Tibial artery (tissue), 4 donors: ENCODE measurements at regions not wholly inside any gene's neighbourhood (a gene's known extent, or its start where the extent isn't known, plus 50 kb on each side); places are given as distances from the start of the nearest gene placed in this dataset.

ENCODE experiments used
- DNase-seq, 2 donors: peaks; one replicate each; pipeline ENCODE4 v3.0.0-alpha.2; 2019
- H3K27ac ChIP-seq, 2 donors: fragments of 200-600 bp; sonication (generic) in 1 of 2; 1 replicate in 1 of 2; 2 replicates in 1 of 2; pipeline ENCODE4 v1.5.1; 2018 to 2019; ENCODE audit warnings: mild to moderate bottlenecking in 1 of 2
- H3K27me3 ChIP-seq, 2 donors: fragments of 200-600 bp; sonication (generic) in 1 of 2; one replicate each; pipeline versions ENCODE4 v1.5.1 to v1.6.0; 2016 to 2019
- H3K36me3 ChIP-seq, 3 donors: fragments of 200-600 bp; sonication (generic) in 2 of 3; one replicate each; pipeline ENCODE4 v1.5.1; 2016 to 2019; ENCODE audit warnings: mild to moderate bottlenecking in 2 of 3
- H3K4me1 ChIP-seq, 4 donors: fragments of 200-600 bp; sonication (generic) in 2 of 4; 1 replicate in 3 of 4; 2 replicates in 1 of 4; pipeline ENCODE4 v1.5.1; 2016 to 2019
- H3K4me3 ChIP-seq, 2 donors: fragments of 200-600 bp; sonication (generic) in 1 of 2; 1 replicate in 1 of 2; 2 replicates in 1 of 2; pipeline ENCODE4 v1.5.1; 2018 to 2019; ENCODE audit warnings: mild to moderate bottlenecking in 2 of 2
- H3K9me3 ChIP-seq, 3 donors: fragments of 200-600 bp; sonication (generic) in 1 of 3; one replicate each; pipeline ENCODE4 v1.5.1; 2016 to 2019
- intact Hi-C: fragments of 100-400 bp; cut with DNase I; formaldehyde crosslinking; loops from one replicate; pipeline ENCODE4 v1.15.0; 2023; ENCODE audit warnings: low total_unique reads
- TF ChIP-seq, protein P1 (sequence below), 2 experiments: fragments of 200-600 bp in 1 of 2; fragments of 450-650 bp in 1 of 2; IDR thresholded peaks; one replicate each; pipeline ENCODE4 v1.5.1; 2017 to 2019; ENCODE audit warnings: antibody characterized with exemption in 2 of 2, mild to moderate bottlenecking in 1 of 2, moderate library complexity in 1 of 2

DNA sequence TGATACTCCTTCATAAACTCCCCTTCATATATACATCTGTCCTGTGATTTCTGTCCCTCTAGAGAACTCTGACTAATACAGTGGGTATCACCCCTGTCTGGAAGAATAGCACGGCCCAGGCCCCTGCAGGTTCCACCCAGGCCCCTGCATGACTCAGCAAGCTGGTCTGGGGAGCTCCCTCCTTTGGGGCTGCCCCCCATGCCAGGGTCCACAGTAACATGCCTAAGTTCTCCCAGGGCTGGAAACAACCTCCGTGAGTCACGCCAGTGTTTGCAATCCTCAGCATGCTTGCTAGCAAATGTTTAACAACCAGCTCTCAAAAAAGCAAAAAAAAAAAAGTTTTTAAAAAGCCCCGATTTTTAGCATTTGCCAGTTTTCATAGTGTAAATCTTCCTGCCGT, 134.3 kb upstream of the CDH4 start:
- intact Hi-C loops, result no loop called here
- Histone ChIP-seq H3K4me1 (no peaks in the 10 kb centered on the region), H3K27ac (no peak overlapping the region), H3K27me3 (peaks cover 0 to 2% of the 10 kb centered on the region in 2 donors), H3K36me3 (no peaks in the 10 kb centered on the region), H3K4me3 (no peak overlapping the region), H3K9me3 (no peaks in the 10 kb centered on the region)
- TF ChIP-seq, protein P1, sequence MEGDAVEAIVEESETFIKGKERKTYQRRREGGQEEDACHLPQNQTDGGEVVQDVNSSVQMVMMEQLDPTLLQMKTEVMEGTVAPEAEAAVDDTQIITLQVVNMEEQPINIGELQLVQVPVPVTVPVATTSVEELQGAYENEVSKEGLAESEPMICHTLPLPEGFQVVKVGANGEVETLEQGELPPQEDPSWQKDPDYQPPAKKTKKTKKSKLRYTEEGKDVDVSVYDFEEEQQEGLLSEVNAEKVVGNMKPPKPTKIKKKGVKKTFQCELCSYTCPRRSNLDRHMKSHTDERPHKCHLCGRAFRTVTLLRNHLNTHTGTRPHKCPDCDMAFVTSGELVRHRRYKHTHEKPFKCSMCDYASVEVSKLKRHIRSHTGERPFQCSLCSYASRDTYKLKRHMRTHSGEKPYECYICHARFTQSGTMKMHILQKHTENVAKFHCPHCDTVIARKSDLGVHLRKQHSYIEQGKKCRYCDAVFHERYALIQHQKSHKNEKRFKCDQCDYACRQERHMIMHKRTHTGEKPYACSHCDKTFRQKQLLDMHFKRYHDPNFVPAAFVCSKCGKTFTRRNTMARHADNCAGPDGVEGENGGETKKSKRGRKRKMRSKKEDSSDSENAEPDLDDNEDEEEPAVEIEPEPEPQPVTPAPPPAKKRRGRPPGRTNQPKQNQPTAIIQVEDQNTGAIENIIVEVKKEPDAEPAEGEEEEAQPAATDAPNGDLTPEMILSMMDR (IDR thresholded peaks at IDR 0.05), result no peak
- DNase-seq, result no peak

DNA sequence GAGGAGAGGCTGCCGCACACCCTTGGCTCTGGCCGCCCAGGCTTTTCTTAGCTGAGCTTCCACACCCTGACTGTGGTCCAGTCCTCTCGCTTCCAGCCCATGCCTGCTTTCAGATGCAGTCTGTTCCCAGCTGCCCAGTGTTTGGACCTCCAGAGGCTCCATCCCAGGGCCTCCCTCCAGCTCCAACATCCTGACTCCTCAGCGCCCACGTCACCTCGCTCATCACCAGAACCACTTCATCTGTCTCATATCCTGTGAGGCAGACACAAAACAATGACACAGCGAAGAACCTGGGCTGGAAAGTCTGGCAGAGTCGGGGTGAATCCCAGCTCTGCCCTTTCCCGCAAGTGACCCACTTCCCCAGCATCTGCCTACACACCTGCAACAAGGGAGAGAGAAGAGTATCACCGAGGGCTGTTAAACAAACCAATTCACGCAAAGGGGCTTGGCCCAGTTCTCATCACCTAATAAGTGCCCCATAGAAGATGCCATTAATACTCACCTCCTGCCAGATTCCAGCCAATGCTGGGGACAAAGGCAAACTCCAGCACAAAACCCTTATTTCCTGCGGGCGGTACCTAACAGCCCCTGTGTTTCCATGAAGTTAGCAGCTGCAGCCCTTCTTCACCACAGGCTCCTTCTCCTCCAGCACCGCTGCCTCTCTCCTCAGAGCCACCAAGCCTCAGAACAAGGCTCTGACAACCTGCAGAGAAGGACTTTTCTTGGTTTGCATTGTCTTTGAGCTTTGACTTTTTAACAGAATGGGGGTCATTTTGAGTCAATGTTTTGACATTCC, 133.4 kb upstream of the CDH4 start:
- Histone ChIP-seq H3K4me1 (no peaks in the 10 kb centered on the region), H3K27me3 (no peaks in the 10 kb centered on the region), H3K9me3 (no peaks in the 10 kb centered on the region), H3K27ac (no peak overlapping the region), H3K4me3 (no peak overlapping the region), H3K36me3 (no peaks in the 10 kb centered on the region)
- TF ChIP-seq, protein P1 (IDR thresholded peaks at IDR 0.05), result no peak
- no peak for DNase-seq
- intact Hi-C loops, result no loop called here

DNA sequence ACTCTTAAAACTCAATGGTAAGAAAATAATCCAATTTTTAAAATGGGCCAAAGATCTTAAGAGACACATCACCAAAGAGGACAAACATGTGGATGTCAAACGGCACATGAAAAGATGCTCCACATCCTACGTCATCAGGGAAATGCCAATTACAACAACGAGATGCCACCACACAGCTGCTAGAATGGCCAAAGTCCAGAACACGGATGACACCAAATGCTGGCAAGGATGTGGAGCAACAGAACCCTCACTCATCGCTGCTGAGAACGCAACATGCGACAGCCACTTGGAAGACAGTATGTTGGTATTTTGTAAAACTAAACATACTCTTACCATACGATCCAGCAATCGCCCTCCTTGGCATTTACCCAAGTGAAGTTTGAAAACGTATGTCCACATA, 132.8 kb upstream of the CDH4 start:
- Histone ChIP-seq H3K27ac (no peak overlapping the region), H3K27me3 (no peaks in the 10 kb centered on the region), H3K36me3 (no peaks in the 10 kb centered on the region), H3K4me1 (no peaks in the 10 kb centered on the region), H3K9me3 (no peaks in the 10 kb centered on the region), H3K4me3 (no peak overlapping the region)
- intact Hi-C loops, result no loop called here
- DNase-seq, result no peak
- TF ChIP-seq, protein P1 (IDR thresholded peaks at IDR 0.05), result no peak

DNA sequence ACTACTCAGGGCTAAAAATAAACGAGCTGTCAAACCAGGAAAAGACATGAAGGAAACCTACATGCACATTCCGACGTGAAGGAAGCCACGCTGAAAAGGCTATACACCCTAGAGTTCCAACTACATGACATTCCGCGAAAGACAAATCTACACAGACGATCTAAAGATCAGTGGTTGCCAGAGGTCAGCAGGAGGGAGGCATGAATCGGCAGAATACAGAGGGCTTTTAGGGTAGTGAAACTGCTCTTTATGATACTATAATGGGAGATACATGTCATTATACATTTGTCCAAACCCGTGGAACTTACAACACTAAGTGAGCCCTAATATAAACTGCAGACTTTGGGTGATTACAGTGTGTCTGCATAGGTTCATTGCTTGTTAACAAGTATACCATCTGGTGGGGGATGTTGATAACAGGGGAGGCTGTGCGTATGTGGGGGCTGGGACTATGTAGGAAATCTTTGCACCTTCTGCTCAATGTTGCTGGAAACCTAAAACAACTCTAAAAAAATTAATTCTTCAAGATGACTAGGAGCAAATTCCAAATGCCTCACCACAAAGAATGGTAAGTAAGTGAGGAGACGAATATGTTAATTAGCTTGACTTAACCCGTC, 132.2 kb upstream of the CDH4 start:
- Histone ChIP-seq H3K9me3 (no peaks in the 10 kb centered on the region), H3K4me3 (no peak overlapping the region), H3K27me3 (no peaks in the 10 kb centered on the region), H3K36me3 (no peaks in the 10 kb centered on the region), H3K27ac (no peak overlapping the region), H3K4me1 (no peaks in the 10 kb centered on the region)
- TF ChIP-seq, protein P1 (IDR thresholded peaks at IDR 0.05), result no peak
- no peak for DNase-seq
- intact Hi-C loops, result no loop called here

DNA sequence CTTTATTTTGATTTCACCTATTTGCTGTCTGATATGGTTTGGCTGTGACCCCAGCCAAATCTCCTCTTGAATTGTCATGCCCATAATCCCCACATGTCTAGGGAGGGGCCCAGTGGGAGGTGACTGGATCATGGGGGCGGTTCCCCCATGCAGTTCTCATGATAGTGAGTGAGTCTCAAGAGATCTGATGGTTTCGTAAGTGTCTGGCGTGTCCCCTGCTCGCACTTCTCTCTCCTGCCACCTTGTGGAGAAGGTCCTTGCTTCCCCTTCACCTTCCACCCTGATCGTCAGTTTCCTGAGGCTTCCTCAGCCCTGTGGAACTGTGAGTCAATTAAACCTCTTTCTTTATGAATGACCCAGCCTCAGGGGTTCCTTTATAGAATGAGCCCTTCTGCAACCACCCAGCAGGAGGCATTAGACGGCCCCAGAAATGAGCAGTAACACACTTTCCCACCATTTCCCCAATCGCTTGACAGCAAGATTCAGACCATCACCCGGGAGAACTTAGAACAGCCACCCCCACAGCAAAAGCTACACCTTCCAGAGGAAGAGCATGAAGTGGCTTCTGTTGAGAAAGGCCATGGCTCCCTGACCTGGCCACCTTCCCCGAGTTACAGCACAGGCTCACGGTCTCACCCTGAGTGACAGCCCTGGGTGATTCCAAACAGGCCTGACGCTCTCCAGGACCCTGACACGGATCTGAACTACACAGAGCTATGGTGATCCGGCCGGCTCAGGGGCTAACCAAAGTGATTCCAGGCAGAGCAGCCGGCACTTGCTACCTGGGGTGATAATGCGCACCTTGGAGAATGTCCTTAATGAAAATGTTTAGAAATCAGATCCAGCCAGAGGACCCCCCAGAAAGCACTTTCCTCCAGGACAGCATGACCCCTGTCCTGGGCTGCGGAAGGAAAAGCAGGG, 131.2 kb upstream of the CDH4 start:
- H3K4me3 ChIP-seq, result no peak overlapping the region
- intact Hi-C loops, result no loop called here
- no peaks in the 10 kb centered on the region for H3K36me3 ChIP-seq
- TF ChIP-seq, protein P1 (IDR thresholded peaks at IDR 0.05), result peak; percentile 30 to 33
- H3K4me1 ChIP-seq, result no peaks in the 10 kb centered on the region
- DNase-seq, result peak in 1 of 2 donors; percentile 36
- no peaks in the 10 kb centered on the region for H3K9me3 ChIP-seq
- H3K27ac ChIP-seq, result no peak overlapping the region
- H3K27me3 ChIP-seq, result no peaks in the 10 kb centered on the region
